ENCODE measurements at regions not wholly inside any gene's neighbourhood (a gene's known extent, or its start where the extent isn't known, plus 50 kb on each side); places are given as distances from the start of the nearest gene placed in this dataset.
"Not testable (repeated sequence)": the region's sequence is repeated elsewhere in the genome, so short reads cannot be mapped to it uniquely, and the experiment has no call there.

GRCh38 chr5:138678826-138679225 lies 74.4 kb upstream of the CTNNA1 start:
- not testable (repeated sequence) for TF ChIP-seq FOXM1 (IDR thresholded peaks at IDR 0.05; ENCODE audit: borderline replicate concordance); TARDBP (IDR thresholded peaks at IDR 0.05)

All from HEK293T (cell line).